Naive thymus-derived CD8-positive, alpha-beta T cell (primary cell): ENCODE measurements at regions not wholly inside any gene's neighbourhood (a gene's known extent, or its start where the extent isn't known, plus 50 kb on each side); places are given as distances from the start of the nearest gene placed in this dataset.

ENCODE experiments used
- ATAC-seq, 2 donors: fragments of 150-1000 bp; cut with Tn5 transposase in 1 of 2; sonication (Bioruptor Pico), chemical (Tn5 transposase) in 1 of 2; 1 replicate in 1 of 2; 2 replicates in 1 of 2; pipeline ENCODE4 v1.10.0; 2021; ENCODE audit warnings: mild to moderate bottlenecking in 2 of 2, moderate library complexity in 2 of 2
- POLR2A ChIA-PET: fragments of 350-600 bp; sonication (Branson Sonifier 250); formaldehyde crosslinking; loops from one replicate; lab custom pipeline; 2021; ENCODE audit warnings: antibody characterized with exemption; lab: Charles Lee
- DNase-seq, 10 donors: peaks; one replicate each; pipeline versions ENCODE4 v3.0.0 to v3.0.0-alpha.2; 2020 to 2022
- H3K27ac Mint-ChIP-seq, 10 donors: one replicate each; pipeline ENCODE4 v1.8.0; 2020 to 2022; ENCODE audit warnings: mild to moderate bottlenecking in 10 of 10, mixed read lengths in 10 of 10, moderate library complexity in 4 of 10, inconsistent platforms in 1 of 10
- H3K27me3 Mint-ChIP-seq, 5 donors: one replicate each; pipeline ENCODE4 v1.8.0; 2021 to 2022; ENCODE audit warnings: mixed read lengths in 5 of 5
- H3K36me3 Mint-ChIP-seq, 3 donors: one replicate each; pipeline ENCODE4 v1.8.0; 2020 to 2022; ENCODE audit warnings: mixed read lengths in 3 of 3, mild to moderate bottlenecking in 2 of 3, inconsistent platforms in 1 of 3
- H3K4me1 Mint-ChIP-seq, 4 donors: one replicate each; pipeline ENCODE4 v1.8.0; 2021 to 2022; ENCODE audit warnings: mixed read lengths in 4 of 4
- H3K4me3 Mint-ChIP-seq, 10 donors: one replicate each; pipeline ENCODE4 v1.8.0; 2020 to 2022; ENCODE audit warnings: mild to moderate bottlenecking in 10 of 10, mixed read lengths in 10 of 10, moderate library complexity in 6 of 10, inconsistent platforms in 1 of 10
- H3K9me3 Mint-ChIP-seq, 9 donors: one replicate each; pipeline ENCODE4 v1.8.0; 2020 to 2022; ENCODE audit warnings: mixed read lengths in 9 of 9, mild to moderate bottlenecking in 3 of 9, inconsistent platforms in 1 of 9, moderate library complexity in 1 of 9

DNA sequence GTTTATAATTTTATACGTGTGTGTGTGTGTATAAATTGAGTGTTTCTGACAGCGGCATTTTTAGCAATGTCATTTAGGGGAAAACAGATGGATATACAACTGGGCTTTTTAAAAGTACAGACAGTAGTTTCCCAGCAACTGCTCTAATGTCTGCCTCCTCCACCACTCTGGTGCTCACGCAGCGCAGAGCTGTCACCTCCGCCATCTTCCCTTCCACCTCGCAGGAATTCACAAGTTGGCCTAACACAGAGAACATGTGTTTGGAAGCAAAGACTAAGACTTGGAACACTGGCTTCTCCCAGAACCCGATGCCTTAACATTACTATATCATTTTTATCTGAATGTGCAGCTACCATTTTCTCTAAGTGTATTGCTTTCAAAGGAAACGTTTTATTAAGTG, 158.3 kb upstream of the FSTL5 start:
- POLR2A ChIA-PET, result no interaction called here
- Mint-ChIP-seq H3K4me3 (no peak overlapping the region), H3K27ac (no peak overlapping the region), H3K27me3 (no peaks in the 10 kb centered on the region), H3K4me1 (no peaks in the 10 kb centered on the region), H3K9me3 (peaks cover 0 to 4% (median 2%) of the 10 kb centered on the region in 9 donors), H3K36me3 (no peaks in the 10 kb centered on the region)
- no peak for ATAC-seq
- no peak for DNase-seq

- H3K4me1 Mint-ChIP-seq, result no peaks in the 10 kb centered on the region
- POLR2A ChIA-PET, result no interaction called here
- no peak for ATAC-seq
These were observed 122.0 kb upstream of the FSTL5 start for GRCh38 chr4:162285753-162286152.

GRCh38 chr4:162282684-162283083, 118.9 kb upstream of the FSTL5 start:
- H3K27me3 Mint-ChIP-seq, result no peaks in the 10 kb centered on the region
- H3K9me3 Mint-ChIP-seq, result peaks cover 0 to 15% (median 4%) of the 10 kb centered on the region in 9 donors

More at GRCh38 chr4:162285753-162286152, 122.0 kb upstream of the FSTL5 start:
- peaks cover 0 to 6% (median 0%) of the 10 kb centered on the region in 3 donors for H3K36me3 Mint-ChIP-seq
- H3K4me3 Mint-ChIP-seq, result no peak overlapping the region
- peaks cover 0 to 22% (median 7%) of the 10 kb centered on the region in 9 donors for H3K9me3 Mint-ChIP-seq
- no peak for DNase-seq
- H3K27ac Mint-ChIP-seq, result no peak overlapping the region
- H3K27me3 Mint-ChIP-seq, result no peaks in the 10 kb centered on the region

DNA sequence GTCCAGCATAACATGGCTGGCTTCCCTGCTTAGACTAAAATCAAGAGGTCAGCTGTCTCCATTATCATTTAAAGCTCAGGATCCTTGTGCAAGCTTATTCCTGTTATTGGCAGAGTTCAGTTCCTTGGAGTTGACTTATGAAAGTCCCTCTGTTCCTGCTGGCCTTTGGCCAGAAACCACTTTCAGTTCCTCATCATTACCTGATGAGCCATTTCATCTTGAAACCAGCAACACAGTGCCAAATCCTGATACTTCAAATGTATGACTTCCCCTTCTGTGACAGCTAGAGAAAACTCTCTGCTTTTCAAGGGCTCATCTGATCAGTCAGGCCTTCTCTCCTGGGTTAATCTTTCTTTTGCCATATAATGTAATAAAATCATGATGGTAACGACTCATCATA, 110.6 kb upstream of the FSTL5 start:
- H3K4me1 Mint-ChIP-seq, result no peaks in the 10 kb centered on the region
- H3K27me3 Mint-ChIP-seq, result no peaks in the 10 kb centered on the region
- H3K36me3 Mint-ChIP-seq, result no peaks in the 10 kb centered on the region
- no peak for ATAC-seq
- H3K27ac Mint-ChIP-seq, result no peak overlapping the region
- POLR2A ChIA-PET, result no interaction called here
- no peak overlapping the region for H3K4me3 Mint-ChIP-seq
- DNase-seq, result no peak
- H3K9me3 Mint-ChIP-seq, result peaks cover 0 to 21% (median 6%) of the 10 kb centered on the region in 9 donors

More at GRCh38 chr4:162282684-162283083, 118.9 kb upstream of the FSTL5 start:
- Mint-ChIP-seq H3K36me3 (peaks cover 0 to 6% (median 0%) of the 10 kb centered on the region in 3 donors), H3K4me1 (no peaks in the 10 kb centered on the region), H3K4me3 (no peak overlapping the region), H3K27ac (no peak overlapping the region)
- DNase-seq, result no peak
- POLR2A ChIA-PET, result no interaction called here
- no peak for ATAC-seq

DNA sequence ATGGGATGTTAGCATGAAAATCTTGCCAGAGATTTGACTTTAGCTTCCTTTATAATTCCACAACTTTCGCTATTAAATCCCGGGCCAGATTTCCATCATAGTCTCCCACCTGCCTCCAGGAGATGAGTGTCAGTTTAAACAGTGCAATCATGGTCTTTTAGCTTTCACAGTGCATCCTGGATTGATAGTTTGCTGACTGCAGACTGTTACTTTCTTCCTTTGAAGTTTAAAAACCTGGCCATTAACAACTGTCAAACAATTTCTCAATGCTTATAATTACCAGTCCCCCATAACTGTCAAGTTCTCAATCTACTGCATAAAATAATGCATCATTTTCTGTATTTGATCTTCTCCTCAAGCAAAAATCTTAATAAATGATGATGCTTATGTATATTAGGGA, 108.4 kb upstream of the FSTL5 start:
- no peak for DNase-seq
- H3K27me3 Mint-ChIP-seq, result no peaks in the 10 kb centered on the region
- H3K9me3 Mint-ChIP-seq, result peaks cover 0 to 21% (median 6%) of the 10 kb centered on the region in 9 donors
- H3K4me1 Mint-ChIP-seq, result no peaks in the 10 kb centered on the region
- POLR2A ChIA-PET, result no interaction called here
- H3K36me3 Mint-ChIP-seq, result no peaks in the 10 kb centered on the region
- no peak for ATAC-seq
- H3K27ac Mint-ChIP-seq, result no peak overlapping the region
- no peak overlapping the region for H3K4me3 Mint-ChIP-seq

GRCh38 chr4:162268911-162269310, 105.1 kb upstream of the FSTL5 start:
- Mint-ChIP-seq H3K36me3 (no peaks in the 10 kb centered on the region), H3K4me1 (no peaks in the 10 kb centered on the region), H3K9me3 (peaks cover 11 to 31% (median 17%) of the 10 kb centered on the region in 9 donors), H3K4me3 (no peak overlapping the region), H3K27me3 (no peaks in the 10 kb centered on the region), H3K27ac (no peak overlapping the region)
- ATAC-seq (no peak), DNase-seq (no peak)
- POLR2A ChIA-PET, result no interaction called here

DNA sequence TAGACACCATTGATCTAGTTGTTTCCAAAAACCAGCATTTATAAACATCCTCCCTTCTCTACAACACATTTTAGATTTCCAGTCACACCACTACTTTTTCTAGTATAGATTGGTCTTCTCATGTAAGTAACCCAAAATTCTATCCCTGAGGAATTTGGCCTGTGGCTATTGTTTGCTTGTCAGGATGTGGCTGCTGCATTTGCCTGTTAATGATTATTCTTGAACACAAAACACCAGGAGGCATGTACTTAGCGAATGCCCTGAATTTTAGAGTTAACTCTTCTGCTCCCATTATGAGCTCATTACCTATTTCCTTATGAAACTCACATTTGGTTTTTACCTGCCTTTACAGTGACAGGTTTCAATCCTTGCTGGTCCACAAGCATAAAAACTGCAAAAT, 102.0 kb upstream of the FSTL5 start:
- no peaks in the 10 kb centered on the region for H3K27me3 Mint-ChIP-seq
- H3K4me1 Mint-ChIP-seq, result no peaks in the 10 kb centered on the region
- POLR2A ChIA-PET, result no interaction called here
- no peak overlapping the region for H3K4me3 Mint-ChIP-seq
- no peak for ATAC-seq
- H3K9me3 Mint-ChIP-seq, result peaks cover 9 to 42% (median 23%) of the 10 kb centered on the region in 9 donors
- H3K27ac Mint-ChIP-seq, result no peak overlapping the region
- DNase-seq, result no peak
- no peaks in the 10 kb centered on the region for H3K36me3 Mint-ChIP-seq

- no peak overlapping the region for H3K27ac Mint-ChIP-seq
- H3K36me3 Mint-ChIP-seq, result no peaks in the 10 kb centered on the region
- no peaks in the 10 kb centered on the region for H3K4me1 Mint-ChIP-seq
- H3K9me3 Mint-ChIP-seq, result peaks cover 0 to 12% (median 2%) of the 10 kb centered on the region in 9 donors
- no peaks in the 10 kb centered on the region for H3K27me3 Mint-ChIP-seq
- no peak overlapping the region for H3K4me3 Mint-ChIP-seq
- no peak for DNase-seq
- POLR2A ChIA-PET, result no interaction called here
- no peak for ATAC-seq
These were observed 81.3 kb upstream of the FSTL5 start for GRCh38 chr4:162245051-162245450.

GRCh38 chr4:162241857-162242256, 78.1 kb upstream of the FSTL5 start:
- no peaks in the 10 kb centered on the region for H3K36me3 Mint-ChIP-seq
- H3K27me3 Mint-ChIP-seq, result no peaks in the 10 kb centered on the region
- no peak overlapping the region for H3K4me3 Mint-ChIP-seq
- peaks cover 0 to 16% (median 2%) of the 10 kb centered on the region in 9 donors for H3K9me3 Mint-ChIP-seq
- ATAC-seq (no peak), DNase-seq (no peak)
- no peak overlapping the region for H3K27ac Mint-ChIP-seq
- no peaks in the 10 kb centered on the region for H3K4me1 Mint-ChIP-seq
- POLR2A ChIA-PET, result no interaction called here

DNA sequence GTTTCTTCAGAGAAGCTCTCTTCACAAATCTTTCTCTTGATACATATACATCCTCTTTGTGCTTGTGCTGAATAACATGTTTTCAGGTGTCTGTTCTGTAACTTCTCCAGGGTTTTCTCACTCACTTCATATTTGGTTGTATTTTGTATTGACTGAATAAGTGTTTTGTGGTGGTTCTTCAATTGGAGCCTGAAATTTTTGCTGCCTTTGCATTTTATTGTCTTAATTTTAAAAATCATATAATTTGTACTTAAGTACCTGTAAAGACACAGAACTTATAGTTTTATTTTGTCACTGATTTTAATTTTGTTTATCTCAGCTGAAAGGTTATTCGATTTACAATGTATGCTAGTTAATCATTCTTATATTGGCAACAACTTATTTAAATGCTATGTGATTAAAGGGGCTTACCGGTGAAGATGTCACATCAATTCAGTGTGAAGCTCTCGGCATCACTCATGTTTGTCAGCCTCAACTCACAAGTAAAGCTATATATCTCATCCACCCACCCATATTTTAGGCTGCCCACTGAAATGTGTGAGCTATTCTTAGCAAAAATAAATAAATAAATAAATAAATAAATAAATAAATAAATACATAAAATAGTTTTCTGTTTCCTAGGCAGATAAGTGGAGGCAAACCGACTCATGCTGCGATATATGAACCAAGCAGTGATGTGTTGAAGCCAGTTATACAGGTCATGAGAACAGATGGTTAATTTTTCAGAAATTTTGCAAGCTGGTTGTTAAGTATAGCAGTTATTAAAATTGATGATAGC, 76.4 kb upstream of the FSTL5 start:
- H3K4me1 Mint-ChIP-seq, result no peaks in the 10 kb centered on the region
- H3K9me3 Mint-ChIP-seq, result peaks cover 0 to 11% (median 2%) of the 10 kb centered on the region in 9 donors
- no peak overlapping the region for H3K4me3 Mint-ChIP-seq
- H3K27me3 Mint-ChIP-seq, result no peaks in the 10 kb centered on the region
- ATAC-seq (no peak), DNase-seq (no peak)
- H3K36me3 Mint-ChIP-seq, result no peaks in the 10 kb centered on the region
- no peak overlapping the region for H3K27ac Mint-ChIP-seq
- POLR2A ChIA-PET, result no interaction called here

DNA sequence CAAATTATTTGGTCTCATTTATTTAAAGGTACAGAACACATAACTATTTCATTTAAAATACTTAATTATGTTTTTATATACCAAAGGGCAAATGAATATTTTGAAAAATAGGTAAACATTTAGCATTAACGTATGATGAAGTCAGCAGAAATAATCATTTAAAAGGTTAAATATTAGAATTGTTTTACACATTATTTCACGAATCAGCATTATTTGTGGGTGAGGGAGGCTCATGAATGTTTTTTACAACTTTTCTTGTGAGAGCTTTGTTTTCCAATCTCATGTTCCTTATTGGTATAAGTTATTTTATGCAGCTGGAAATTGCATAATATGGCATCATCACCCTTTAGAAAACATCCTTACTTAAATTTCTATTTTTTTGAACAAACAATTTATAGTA, 73.9 kb upstream of the FSTL5 start:
- POLR2A ChIA-PET, result no interaction called here

GRCh38 chr4:162234595-162234994, 70.8 kb upstream of the FSTL5 start:
- ATAC-seq, result peak; percentile 56 to 74
- H3K27ac Mint-ChIP-seq, result peak overlapping the region in 3 of 10 donors; percentile 5 to 22 (median 17)

More for the DNA sequence above, 73.9 kb upstream of the FSTL5 start:
- H3K9me3 Mint-ChIP-seq, result peaks cover 0 to 17% (median 10%) of the 10 kb centered on the region in 9 donors
- no peaks in the 10 kb centered on the region for H3K4me1 Mint-ChIP-seq
- no peak overlapping the region for H3K4me3 Mint-ChIP-seq
- H3K27ac Mint-ChIP-seq, result no peak overlapping the region
- ATAC-seq (no peak), DNase-seq (no peak)
- no peaks in the 10 kb centered on the region for H3K27me3 Mint-ChIP-seq
- H3K36me3 Mint-ChIP-seq, result no peaks in the 10 kb centered on the region

DNA sequence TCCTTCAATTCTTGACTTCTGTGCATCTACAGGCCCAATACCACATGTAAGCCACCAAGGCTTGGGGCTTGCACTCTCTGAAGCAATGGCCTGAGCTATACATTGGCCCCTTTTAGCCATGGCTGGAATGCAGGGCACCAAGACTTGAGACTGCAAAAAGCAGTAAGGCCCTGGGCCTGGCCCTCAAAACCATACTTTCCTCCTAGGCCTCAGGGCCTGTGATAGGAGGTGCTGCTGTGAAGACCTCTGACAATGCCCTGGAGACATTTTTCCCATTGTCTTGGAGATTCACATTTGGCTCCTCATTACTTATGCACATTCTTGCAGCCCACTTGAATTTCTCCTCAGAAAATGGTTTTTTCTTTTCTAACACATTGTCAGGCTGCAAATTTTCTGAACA, 68.5 kb upstream of the FSTL5 start:
- POLR2A ChIA-PET, result no interaction called here
- ATAC-seq (no peak), DNase-seq (no peak)
- H3K27ac Mint-ChIP-seq, result no peak overlapping the region
- no peak overlapping the region for H3K4me3 Mint-ChIP-seq
- peaks cover 0 to 25% (median 12%) of the 10 kb centered on the region in 9 donors for H3K9me3 Mint-ChIP-seq
- H3K4me1 Mint-ChIP-seq, result no peaks in the 10 kb centered on the region
- no peaks in the 10 kb centered on the region for H3K27me3 Mint-ChIP-seq
- no peaks in the 10 kb centered on the region for H3K36me3 Mint-ChIP-seq

More at GRCh38 chr4:162234595-162234994, 70.8 kb upstream of the FSTL5 start:
- Mint-ChIP-seq H3K27me3 (no peaks in the 10 kb centered on the region), H3K36me3 (no peaks in the 10 kb centered on the region), H3K4me3 (no peak overlapping the region), H3K4me1 (no peaks in the 10 kb centered on the region), H3K9me3 (peaks cover 0 to 25% (median 14%) of the 10 kb centered on the region in 9 donors)
- DNase-seq, result peak in 3 of 10 donors; percentile 9 to 42 (median 9)
- POLR2A ChIA-PET, result no interaction called here

- no peaks in the 10 kb centered on the region for H3K27me3 Mint-ChIP-seq
- ATAC-seq, result no peak
- POLR2A ChIA-PET, result no interaction called here
- no peaks in the 10 kb centered on the region for H3K36me3 Mint-ChIP-seq
- H3K4me3 Mint-ChIP-seq, result no peak overlapping the region
- H3K4me1 Mint-ChIP-seq, result no peaks in the 10 kb centered on the region
- no peak for DNase-seq
- H3K27ac Mint-ChIP-seq, result no peak overlapping the region
- H3K9me3 Mint-ChIP-seq, result peaks cover 0 to 17% (median 9%) of the 10 kb centered on the region in 9 donors
These were observed 65.9 kb upstream of the FSTL5 start for GRCh38 chr4:162229670-162230069.
